ENCODE measurements at regions not wholly inside any gene's neighbourhood (a gene's known extent, or its start where the extent isn't known, plus 50 kb on each side); places are given as distances from the start of the nearest gene placed in this dataset.
"Not testable (repeated sequence)": the region's sequence is repeated elsewhere in the genome, so short reads cannot be mapped to it uniquely, and the experiment has no call there.

- DNase-seq (ENCODE audit: low read depth in 2 of 2) = peak in 1 of 2 donors; percentile 23
These were observed 672.1 kb upstream of the DEFB115 start for GRCh38 chr20:30585244-30585796.

- not testable (repeated sequence) for DNase-seq (ENCODE audit: low read depth in 2 of 2)
These were observed 671.3 kb upstream of the DEFB115 start for GRCh38 chr20:30586178-30586577.

DNA sequence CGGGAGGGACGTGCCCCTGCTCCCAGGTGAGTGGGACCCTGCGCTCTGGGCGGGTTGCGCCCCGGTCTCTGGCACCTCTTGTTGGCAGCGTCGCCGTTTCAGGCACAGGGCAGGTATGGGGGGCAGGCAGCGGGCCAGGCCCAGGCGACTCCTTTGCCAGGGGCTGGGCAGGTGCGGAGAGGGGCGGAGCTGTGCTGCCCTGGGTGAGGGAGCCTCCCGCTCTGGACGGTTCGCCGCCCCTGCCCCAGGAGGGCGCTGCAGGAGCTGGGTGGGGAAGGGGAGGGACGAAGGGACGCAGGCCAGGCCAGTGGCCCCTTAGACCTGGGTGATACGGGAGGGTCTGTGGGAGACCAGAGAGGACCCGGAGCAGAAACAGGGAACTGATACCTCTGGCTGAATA lies 663.9 kb upstream of the DEFB115 start:
- DNase-seq (ENCODE audit: low read depth in 2 of 2) = no peak

DNA sequence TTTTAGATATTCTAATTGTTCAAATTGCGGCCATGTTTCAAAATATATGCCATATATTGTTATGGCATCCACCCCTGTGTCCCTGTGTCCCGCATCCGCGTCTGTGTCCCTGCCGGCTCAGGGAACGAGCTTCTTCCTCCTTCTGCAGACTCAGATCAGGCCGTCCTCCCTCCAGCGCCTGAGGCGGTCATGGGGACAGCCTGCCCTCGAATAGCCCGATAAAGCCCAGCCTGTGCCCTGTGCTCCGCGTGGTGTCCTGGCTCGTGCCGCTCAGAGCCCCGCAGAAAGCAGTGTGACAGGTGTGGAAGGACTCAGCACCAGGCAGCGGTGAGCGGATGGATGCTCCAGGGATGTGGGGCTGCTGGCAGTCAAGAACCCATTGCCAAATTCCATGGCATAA lies 663.4 kb upstream of the DEFB115 start:
- no peak for DNase-seq (ENCODE audit: low read depth in 2 of 2)

- no peak for DNase-seq (ENCODE audit: low read depth in 2 of 2)
These were observed 661.8 kb upstream of the DEFB115 start for GRCh38 chr20:30595698-30596097.

GRCh38 chr20:30597429-30597828 lies 660.0 kb upstream of the DEFB115 start:
- DNase-seq (ENCODE audit: low read depth in 2 of 2) = not testable (repeated sequence)

- DNase-seq (ENCODE audit: low read depth in 2 of 2) = no peak
These were observed 658.8 kb upstream of the DEFB115 start for GRCh38 chr20:30598460-30599230.

GRCh38 chr20:30599990-30600389 lies 657.5 kb upstream of the DEFB115 start:
- no peak for DNase-seq (ENCODE audit: low read depth in 2 of 2)

DNA sequence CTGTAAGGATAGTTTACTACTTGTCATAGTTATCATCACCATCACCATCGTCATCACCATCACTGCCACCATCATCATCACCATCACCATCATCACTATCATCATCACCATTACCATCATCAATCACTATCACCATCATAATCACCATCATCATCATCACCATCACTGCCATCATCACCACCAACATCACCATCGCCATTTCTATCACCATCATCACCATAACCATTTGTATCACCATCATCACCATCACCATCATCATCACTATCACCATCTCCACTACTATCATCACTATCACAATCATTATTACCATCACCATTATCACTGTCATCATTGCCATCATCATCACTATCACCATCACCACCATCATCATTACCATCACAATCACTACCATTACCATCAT lies 655.5 kb upstream of the DEFB115 start:
- no peak for DNase-seq (ENCODE audit: low read depth in 2 of 2)

- DNase-seq (ENCODE audit: low read depth in 2 of 2) = no peak
These were observed 655.0 kb upstream of the DEFB115 start for GRCh38 chr20:30602424-30602823.

- DNase-seq (ENCODE audit: low read depth in 2 of 2) = no peak
These were observed 650.5 kb upstream of the DEFB115 start for GRCh38 chr20:30606990-30607389.

DNA sequence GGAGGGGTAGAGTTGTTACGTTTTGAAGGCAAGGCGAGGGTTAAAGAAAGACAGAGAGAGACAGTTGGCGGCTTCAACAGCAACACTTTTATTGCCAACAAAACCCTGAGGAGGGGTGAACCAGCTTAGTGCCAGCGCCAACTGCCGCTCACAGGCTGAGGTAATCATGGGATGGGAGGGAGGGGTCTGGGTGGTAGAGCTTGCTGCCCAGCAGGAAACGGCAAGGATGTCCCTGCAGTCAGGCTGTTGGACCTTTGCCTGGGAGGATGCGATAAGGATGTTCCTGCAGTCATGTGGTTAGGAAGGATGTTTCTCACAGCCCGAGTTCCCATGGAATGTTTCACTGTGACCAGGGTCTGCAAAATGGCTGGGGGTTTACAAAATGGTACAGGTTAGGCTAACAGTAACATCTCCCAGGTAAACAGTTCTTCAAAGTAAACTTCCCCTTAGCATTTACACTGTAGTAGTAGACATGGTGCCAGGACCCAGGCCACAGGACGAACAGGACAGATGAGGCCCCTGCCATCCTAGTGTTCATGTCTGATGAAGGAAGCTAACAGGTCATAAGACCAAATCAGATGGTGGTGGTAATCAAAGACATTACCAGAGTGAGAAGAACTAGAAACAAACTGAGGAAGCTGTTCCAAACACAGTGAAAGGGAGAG lies 647.3 kb upstream of the DEFB115 start:
- DNase-seq (ENCODE audit: low read depth in 2 of 2) = peak in 1 of 2 donors; percentile 65

DNA sequence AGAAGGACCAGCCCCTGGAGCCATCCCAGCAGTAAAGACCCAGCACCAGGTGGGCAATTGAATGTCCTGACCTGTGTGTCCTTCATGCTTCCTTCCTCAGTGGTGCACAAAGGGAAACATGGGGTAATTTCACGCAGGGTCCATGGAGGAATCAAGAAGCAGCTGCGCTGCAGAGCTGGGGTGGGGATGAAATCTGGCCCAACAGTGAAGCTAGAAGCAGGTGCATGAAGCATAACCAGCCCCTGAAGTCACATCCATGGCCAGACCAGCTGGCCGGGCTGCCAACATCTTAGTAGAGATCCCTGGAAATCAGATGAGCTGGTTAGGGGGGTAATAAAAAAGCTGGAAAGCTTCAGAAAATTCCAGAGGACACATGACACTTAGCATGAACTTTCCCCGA lies 646.7 kb upstream of the DEFB115 start:
- DNase-seq (ENCODE audit: low read depth in 2 of 2) = no peak

DNA sequence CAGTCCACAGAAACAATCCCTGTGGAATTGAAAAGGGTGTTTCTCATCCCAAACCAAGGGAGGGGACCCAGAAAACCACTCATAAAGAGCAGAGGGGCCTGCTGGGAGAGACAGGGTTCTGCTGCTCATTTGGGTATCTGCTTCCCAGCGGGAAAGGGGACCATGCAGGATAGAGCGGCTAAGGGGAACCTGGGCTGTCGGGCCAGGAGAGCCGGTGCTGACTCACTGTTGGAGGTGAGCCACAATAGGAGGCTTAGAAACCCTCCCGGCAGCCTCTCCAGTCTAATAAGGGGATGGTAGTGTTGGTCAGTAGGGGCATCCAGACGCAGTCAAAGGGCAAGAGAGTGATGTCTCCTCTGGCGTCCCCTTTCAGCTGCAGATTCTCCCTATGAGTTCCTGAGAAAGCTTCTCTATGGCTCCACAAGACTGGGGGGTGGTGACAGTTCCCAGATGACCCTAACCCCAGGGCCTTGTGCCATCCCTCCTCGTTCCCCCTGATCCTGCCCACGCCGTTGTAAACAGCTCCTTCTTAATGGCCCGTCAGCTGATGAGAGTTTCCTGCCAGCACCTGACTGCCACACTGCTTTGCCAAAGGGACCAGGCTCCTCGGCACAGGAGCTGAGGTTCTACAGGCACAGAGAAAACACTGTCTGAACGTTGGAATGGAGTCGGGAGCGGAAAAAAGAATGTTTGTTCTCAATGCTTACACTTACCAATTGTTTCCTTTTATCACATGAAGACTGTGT lies 646.1 kb upstream of the DEFB115 start:
- no peak for DNase-seq (ENCODE audit: low read depth in 2 of 2)

GRCh38 chr20:30612344-30612743 lies 645.1 kb upstream of the DEFB115 start:
- no peak for DNase-seq (ENCODE audit: low read depth in 2 of 2)

- not testable (repeated sequence) for DNase-seq (ENCODE audit: low read depth in 2 of 2)
These were observed 636.1 kb upstream of the DEFB115 start for GRCh38 chr20:30621346-30621745.

GRCh38 chr20:30624310-30624709 lies 633.2 kb upstream of the DEFB115 start:
- not testable (repeated sequence) for DNase-seq (ENCODE audit: low read depth in 2 of 2)

DNA sequence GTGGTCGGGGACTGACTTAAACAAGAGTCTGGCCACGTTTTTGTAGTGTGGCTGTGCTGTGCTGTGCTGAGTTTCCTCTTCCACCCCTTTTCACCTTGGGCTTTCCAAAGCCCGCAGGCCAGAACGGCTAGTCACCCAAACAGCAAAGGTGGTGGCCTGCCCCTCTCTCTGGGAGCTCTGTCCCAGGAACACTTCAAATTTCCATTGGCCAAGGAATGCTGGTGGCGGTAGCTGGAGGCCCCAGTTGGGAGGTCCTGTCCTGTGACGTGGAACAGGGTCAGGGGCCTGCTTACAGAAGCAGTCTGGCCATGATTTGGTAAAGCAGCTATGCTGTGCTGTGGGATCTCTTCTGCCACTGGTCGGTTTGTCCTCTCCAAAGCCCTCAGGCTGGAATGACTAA lies 628.1 kb upstream of the DEFB115 start:
- DNase-seq (ENCODE audit: low read depth in 2 of 2) = not testable (repeated sequence)

DNA sequence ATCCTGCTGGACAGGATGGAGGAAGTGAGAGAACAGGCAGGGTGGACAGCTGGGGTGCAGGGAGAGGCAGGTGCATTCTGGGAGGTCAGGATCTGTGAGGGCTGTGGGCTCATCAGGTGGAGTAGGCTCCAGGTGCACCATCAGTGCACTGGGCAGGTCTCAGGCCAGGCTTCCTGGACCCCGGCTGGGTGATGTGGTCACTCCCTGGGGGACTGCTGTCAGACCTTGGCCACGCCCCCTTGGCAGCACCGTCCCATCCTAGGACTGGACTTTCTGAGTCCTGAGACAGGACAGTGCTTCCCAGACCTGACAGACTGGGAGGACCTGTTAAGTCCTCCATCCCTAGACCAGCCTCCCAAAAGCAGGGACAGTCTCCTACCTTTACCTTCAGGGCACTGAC lies 626.7 kb upstream of the DEFB115 start:
- no peak for DNase-seq (ENCODE audit: low read depth in 2 of 2)

DNA sequence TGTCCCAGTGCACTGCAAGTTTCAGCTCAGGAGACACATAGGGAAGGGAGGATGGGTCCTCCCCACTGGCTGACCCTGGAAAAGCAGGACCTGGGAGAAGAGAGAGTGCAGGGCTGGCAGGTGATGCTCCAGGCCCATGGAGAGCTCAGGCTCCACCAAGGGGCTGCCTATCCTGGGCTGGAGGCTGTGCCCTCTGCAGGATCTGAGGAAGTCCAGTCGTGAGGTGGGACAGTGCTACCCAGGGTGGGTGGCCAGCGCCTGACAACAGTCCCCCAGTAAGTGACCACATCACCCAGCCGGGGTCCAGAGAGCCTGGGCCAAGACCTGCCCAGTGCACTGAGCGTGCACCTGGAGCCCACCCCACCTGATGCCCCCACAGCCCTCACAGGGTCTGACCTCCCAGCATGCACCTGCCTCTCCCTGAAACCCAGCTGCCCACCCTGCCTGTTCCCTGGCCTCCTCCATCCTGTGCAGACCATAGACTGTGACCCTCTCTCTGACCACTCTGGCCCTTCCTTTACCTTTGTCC lies 626.1 kb upstream of the DEFB115 start:
- not testable (repeated sequence) for DNase-seq (ENCODE audit: low read depth in 2 of 2)

GRCh38 chr20:30632773-30633172 lies 624.7 kb upstream of the DEFB115 start:
- not testable (repeated sequence) for DNase-seq (ENCODE audit: low read depth in 2 of 2)

DNA sequence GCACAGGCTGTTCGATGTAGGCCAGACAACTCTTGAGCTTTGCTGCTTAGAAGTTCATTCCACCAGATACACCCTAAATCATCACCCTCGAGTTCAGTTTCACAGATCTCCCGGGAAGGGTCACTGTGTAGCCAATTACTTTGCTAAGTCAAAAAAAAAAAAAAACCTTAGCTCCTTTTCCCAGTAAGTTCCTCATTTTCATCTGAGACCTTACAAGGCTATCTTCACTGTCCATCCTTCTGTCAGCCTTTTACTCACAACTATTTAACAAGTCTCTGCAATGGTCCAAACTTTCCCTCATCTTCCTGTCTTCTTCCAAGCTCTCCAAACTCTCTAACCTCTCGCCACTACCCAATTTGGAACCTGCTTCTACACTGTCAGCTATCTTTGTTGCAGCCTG lies 615.9 kb upstream of the DEFB115 start:
- not testable (repeated sequence) for DNase-seq (ENCODE audit: low read depth in 2 of 2)

All from dermis microvascular lymphatic vessel endothelial cell (primary cell).